ENCODE measurements at regions not wholly inside any gene's neighbourhood (a gene's known extent, or its start where the extent isn't known, plus 50 kb on each side); places are given as distances from the start of the nearest gene placed in this dataset.
"Not testable (repeated sequence)": the region's sequence is repeated elsewhere in the genome, so short reads cannot be mapped to it uniquely, and the experiment has no call there.

- H3K36me3 ChIP-seq; H3K27me3 ChIP-seq; intact Hi-C loops (cut with DNase I); H3K9me3 ChIP-seq; H3K27ac ChIP-seq; H3K4me1 ChIP-seq; H3K4me3 ChIP-seq (replicated peaks in 1 of 3): not testable (repeated sequence)
- 89 to 92% methylated on average over 3 to 4 of the region's 7 CpGs for WGBS, 2 donors
- peak in 1 of 2 donors; percentile 0 for DNase-seq
Measured at GRCh38 chr16:21422824-21423223, 144.7 kb upstream of the CRYM start.

- H3K4me3 ChIP-seq (replicated peaks in 1 of 3); H3K36me3 ChIP-seq; H3K4me1 ChIP-seq; H3K27me3 ChIP-seq; H3K27ac ChIP-seq; H3K9me3 ChIP-seq; DNase-seq; intact Hi-C loops (cut with DNase I): not testable (repeated sequence)
- no CpG with 5 or more reads among the region's 13 CpGs for WGBS, 2 donors
Measured at GRCh38 chr16:21404699-21405098, 126.6 kb upstream of the CRYM start.

- peak; percentile 87 to 88 for DNase-seq
- H3K4me3 ChIP-seq (replicated peaks in 1 of 3); H3K36me3 ChIP-seq; intact Hi-C loops (cut with DNase I); H3K27ac ChIP-seq; H3K27me3 ChIP-seq; H3K9me3 ChIP-seq; H3K4me1 ChIP-seq: not testable (repeated sequence)
- 27 to 53% methylated on average over 2 of the region's 5 CpGs for WGBS, 2 donors
Measured at GRCh38 chr16:21397866-21398265, 119.8 kb upstream of the CRYM start.

GRCh38 chr16:21396545-21396944 lies 118.5 kb upstream of the CRYM start:
- no CpG with 5 or more reads among the region's 4 CpGs for WGBS, 2 donors
- H3K4me3 ChIP-seq (replicated peaks in 1 of 3); H3K4me1 ChIP-seq; DNase-seq; H3K27me3 ChIP-seq; H3K27ac ChIP-seq; H3K36me3 ChIP-seq; H3K9me3 ChIP-seq; intact Hi-C loops (cut with DNase I): not testable (repeated sequence)

GRCh38 chr16:21390634-21391033 lies 112.5 kb upstream of the CRYM start:
- WGBS, 2 donors: no CpG with 5 or more reads among the region's 3 CpGs
- H3K4me3 ChIP-seq (replicated peaks in 1 of 3); H3K27ac ChIP-seq; DNase-seq; H3K36me3 ChIP-seq; H3K4me1 ChIP-seq; H3K9me3 ChIP-seq; H3K27me3 ChIP-seq; intact Hi-C loops (cut with DNase I): not testable (repeated sequence)

GRCh38 chr16:21389860-21390259 lies 111.8 kb upstream of the CRYM start:
- intact Hi-C loops (cut with DNase I); DNase-seq; H3K27me3 ChIP-seq; H3K27ac ChIP-seq; H3K9me3 ChIP-seq; H3K36me3 ChIP-seq; H3K4me1 ChIP-seq; H3K4me3 ChIP-seq (replicated peaks in 1 of 3): not testable (repeated sequence)
- no CpG with 5 or more reads among the region's 7 CpGs for WGBS, 2 donors

GRCh38 chr16:21387757-21388156 lies 109.7 kb upstream of the CRYM start:
- 92 to 100% methylated on average over 2 of the region's 3 CpGs for WGBS, 2 donors
- H3K4me3 ChIP-seq (replicated peaks in 1 of 3); intact Hi-C loops (cut with DNase I): not testable (repeated sequence)

GRCh38 chr16:21386201-21386915 lies 108.3 kb upstream of the CRYM start:
- H3K27me3 ChIP-seq; H3K4me1 ChIP-seq; H3K36me3 ChIP-seq; DNase-seq; H3K27ac ChIP-seq; H3K4me3 ChIP-seq (replicated peaks in 1 of 3); H3K9me3 ChIP-seq; intact Hi-C loops (cut with DNase I): not testable (repeated sequence)
- no CpG with 5 or more reads among the region's 5 CpGs for WGBS, 2 donors

More at GRCh38 chr16:21387757-21388156, 109.7 kb upstream of the CRYM start:
- not testable (repeated sequence) for H3K27ac ChIP-seq, H3K27me3 ChIP-seq, H3K9me3 ChIP-seq, H3K4me1 ChIP-seq, DNase-seq, H3K36me3 ChIP-seq

GRCh38 chr16:21383682-21384081 lies 105.6 kb upstream of the CRYM start:
- H3K27me3 ChIP-seq; DNase-seq; H3K9me3 ChIP-seq; H3K4me1 ChIP-seq; intact Hi-C loops (cut with DNase I); H3K36me3 ChIP-seq; H3K4me3 ChIP-seq (replicated peaks in 1 of 3); H3K27ac ChIP-seq: not testable (repeated sequence)

- DNase-seq; H3K27me3 ChIP-seq; H3K27ac ChIP-seq; H3K4me3 ChIP-seq (replicated peaks in 1 of 3); intact Hi-C loops (cut with DNase I); H3K36me3 ChIP-seq; H3K9me3 ChIP-seq; H3K4me1 ChIP-seq: not testable (repeated sequence)
- whole genome bisulfite sequencing, 2 donors: 92 to 100% methylated on average over 1 to 2 of the region's 5 CpGs
Measured at GRCh38 chr16:21379645-21380044, 101.6 kb upstream of the CRYM start.

- intact Hi-C loops (cut with DNase I); DNase-seq; H3K4me1 ChIP-seq; H3K4me3 ChIP-seq (replicated peaks in 1 of 3); H3K36me3 ChIP-seq; H3K27ac ChIP-seq; H3K27me3 ChIP-seq; H3K9me3 ChIP-seq: not testable (repeated sequence)
- WGBS, 2 donors: 95 to 98% methylated on average over 15 to 17 of the region's 22 CpGs
Measured at GRCh38 chr16:21376196-21376899, 98.3 kb upstream of the CRYM start.

GRCh38 chr16:21375334-21375733 lies 97.2 kb upstream of the CRYM start:
- H3K9me3 ChIP-seq; H3K27me3 ChIP-seq; H3K4me3 ChIP-seq (replicated peaks in 1 of 3); H3K4me1 ChIP-seq; H3K36me3 ChIP-seq; DNase-seq; H3K27ac ChIP-seq; intact Hi-C loops (cut with DNase I): not testable (repeated sequence)
- WGBS, 2 donors: 72 to 82% methylated on average over 2 of the region's 4 CpGs

- H3K4me3 ChIP-seq (replicated peaks in 1 of 3); H3K4me1 ChIP-seq; intact Hi-C loops (cut with DNase I); H3K9me3 ChIP-seq; H3K36me3 ChIP-seq; DNase-seq; H3K27ac ChIP-seq; H3K27me3 ChIP-seq: not testable (repeated sequence)
- WGBS, 2 donors: 87 to 100% methylated on average over 1 to 2 of the region's 2 CpGs
Measured at GRCh38 chr16:21373454-21373853, 95.4 kb upstream of the CRYM start.
